ENCODE measurements at regions not wholly inside any gene's neighbourhood (a gene's known extent, or its start where the extent isn't known, plus 50 kb on each side); places are given as distances from the start of the nearest gene placed in this dataset.

GRCh38 chr11:122224867-122225266 is 108.9 kb upstream of the BLID start:
- DNase-seq = no peak

GRCh38 chr11:122220321-122220720 is 104.3 kb upstream of the BLID start:
- DNase-seq = no peak

- DNase-seq = no peak
These were observed 103.8 kb upstream of the BLID start for GRCh38 chr11:122219791-122220190.

GRCh38 chr11:122215244-122215992 is 99.4 kb upstream of the BLID start:
- DNase-seq = no peak

- no peak for DNase-seq
These were observed 98.6 kb upstream of the BLID start for GRCh38 chr11:122214567-122214966.

GRCh38 chr11:122214080-122214479 is 98.1 kb upstream of the BLID start:
- DNase-seq = no peak

- no peak for DNase-seq
These were observed 97.2 kb upstream of the BLID start for GRCh38 chr11:122213171-122213570.

- DNase-seq = no peak
These were observed 94.5 kb upstream of the BLID start for GRCh38 chr11:122210367-122210997.

- DNase-seq = no peak
These were observed 93.8 kb upstream of the BLID start for GRCh38 chr11:122209619-122210366.

- no peak for DNase-seq
These were observed 92.1 kb upstream of the BLID start for GRCh38 chr11:122207921-122208764.

- no peak for DNase-seq
These were observed 91.5 kb upstream of the BLID start for GRCh38 chr11:122207505-122207904.

GRCh38 chr11:122205036-122205435 is 89.0 kb upstream of the BLID start:
- DNase-seq = no peak

- no peak for DNase-seq
These were observed 88.2 kb upstream of the BLID start for GRCh38 chr11:122204206-122204605.

- DNase-seq = no peak
These were observed 87.0 kb upstream of the BLID start for GRCh38 chr11:122202951-122203456.

- DNase-seq = no peak
These were observed 86.3 kb upstream of the BLID start for GRCh38 chr11:122202161-122202950.

- DNase-seq = no peak
These were observed 85.1 kb upstream of the BLID start for GRCh38 chr11:122201106-122201505.

- DNase-seq = no peak
These were observed 83.6 kb upstream of the BLID start for GRCh38 chr11:122199661-122200060.

- no peak for DNase-seq
These were observed 82.4 kb upstream of the BLID start for GRCh38 chr11:122198291-122198983.

GRCh38 chr11:122197066-122197987 is 81.3 kb upstream of the BLID start:
- no peak for DNase-seq

- no peak for DNase-seq
These were observed 79.8 kb upstream of the BLID start for GRCh38 chr11:122195790-122196189.
